Lower lobe of right lung (tissue), 2 donors: ENCODE measurements at regions not wholly inside any gene's neighbourhood (a gene's known extent, or its start where the extent isn't known, plus 50 kb on each side); places are given as distances from the start of the nearest gene placed in this dataset.
A peak's percentile ranks its signal among the peaks of the same experiment; 100 is the strongest.

Experiments
- ATAC-seq, 2 donors: fragments of 200-7000 bp; cut with Tn5 transposase; one replicate each; pipeline ENCODE4 v1.9.1; 2020 to 2022; ENCODE audit warnings: mild to moderate bottlenecking in 2 of 2, moderate library complexity in 2 of 2
- DNase-seq: peaks from one replicate; pipeline ENCODE4 v3.0.0-alpha.2; 2020
- H3K27ac ChIP-seq: fragments of 200-600 bp; one replicate; pipeline ENCODE4 v1.8.0; 2022
- H3K27me3 ChIP-seq: fragments of 200-600 bp; one replicate; pipeline ENCODE4 v1.8.0; 2022; ENCODE audit warnings: low read depth
- H3K36me3 ChIP-seq: fragments of 200-600 bp; one replicate; pipeline ENCODE4 v1.8.0; 2022; ENCODE audit warnings: mild to moderate bottlenecking
- H3K4me1 ChIP-seq: fragments of 200-600 bp; one replicate; pipeline ENCODE4 v1.8.0; 2022
- H3K4me3 ChIP-seq: fragments of 200-600 bp; one replicate; pipeline ENCODE4 v1.8.0; 2022; ENCODE audit warnings: mild to moderate bottlenecking
- H3K9me3 ChIP-seq: fragments of 200-600 bp; one replicate; pipeline ENCODE4 v1.8.0; 2022
- CTCF ChIP-seq: fragments of 200-600 bp; IDR thresholded peaks from one replicate; pipeline ENCODE4 v1.8.0; 2022; ENCODE audit warnings: antibody characterized with exemption, mild to moderate bottlenecking
- intact Hi-C: fragments of 100-400 bp; cut with DNase I; formaldehyde crosslinking; loops from one replicate; pipeline ENCODE4 v1.11.0; 2022
- donor health status: DM: no; HTN: yes; CAD: no; lungs with severe emphysema.

GRCh38 chr1:30532621-30533020, 190.8 kb downstream of the MATN1 start:
- H3K27me3 ChIP-seq: no peaks in the 10 kb centered on the region
- H3K9me3 ChIP-seq: no peaks in the 10 kb centered on the region
- ATAC-seq (no peak), DNase-seq (no peak)
- no peak overlapping the region for H3K4me3 ChIP-seq
- no peak for TF ChIP-seq CTCF
- no peak overlapping the region for H3K27ac ChIP-seq
- H3K36me3 ChIP-seq: no peaks in the 10 kb centered on the region
- intact Hi-C loops: no loop called here
- no peaks in the 10 kb centered on the region for H3K4me1 ChIP-seq

DNA sequence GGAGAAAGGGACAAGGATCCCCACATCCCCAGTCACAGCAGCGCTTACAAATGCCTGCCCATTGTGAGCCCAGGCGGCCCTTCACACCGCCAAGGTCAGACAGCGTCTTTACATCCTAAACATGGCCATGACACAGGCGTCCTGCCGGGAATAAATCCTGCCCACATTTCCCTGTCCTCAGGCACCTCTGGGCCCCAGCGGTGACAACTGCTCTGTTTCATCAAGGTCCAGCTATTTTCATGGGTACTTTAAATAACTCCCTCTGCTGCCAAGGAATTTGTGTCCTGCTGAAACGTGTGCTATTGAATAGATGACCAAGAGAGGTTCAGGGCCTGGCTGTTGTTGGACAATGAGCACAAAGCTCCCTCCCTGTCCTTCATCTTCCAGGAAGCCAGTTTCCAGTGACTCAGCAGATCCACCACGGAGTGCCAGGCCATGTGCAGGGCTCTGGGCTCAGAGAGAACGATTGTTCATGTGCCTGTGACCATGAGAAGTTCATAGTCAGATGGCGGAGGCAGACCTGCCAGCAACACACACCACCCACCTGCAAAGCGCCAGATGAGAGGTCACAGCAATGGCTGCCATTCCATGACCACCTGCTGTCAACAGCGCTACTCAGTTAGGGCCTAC, 195.8 kb downstream of the MATN1 start:
- no peak for DNase-seq
- TF ChIP-seq CTCF: no peak

GRCh38 chr1:30526652-30527345, 196.6 kb downstream of the MATN1 start:
- peaks cover 14% of the 10 kb centered on the region for H3K4me1 ChIP-seq
- intact Hi-C loops: no loop called here
- no peaks in the 10 kb centered on the region for H3K9me3 ChIP-seq
- no peak overlapping the region for H3K4me3 ChIP-seq
- H3K27me3 ChIP-seq: peaks cover 9% of the 10 kb centered on the region
- H3K36me3 ChIP-seq: no peaks in the 10 kb centered on the region
- ATAC-seq (no peak), DNase-seq (no peak)
- no peak overlapping the region for H3K27ac ChIP-seq
- TF ChIP-seq CTCF: no peak

More for the DNA sequence above, 195.8 kb downstream of the MATN1 start:
- H3K4me3 ChIP-seq: no peak overlapping the region
- no peak overlapping the region for H3K27ac ChIP-seq
- ATAC-seq: no peak
- peaks cover 9% of the 10 kb centered on the region for H3K27me3 ChIP-seq
- H3K36me3 ChIP-seq: no peaks in the 10 kb centered on the region
- no peaks in the 10 kb centered on the region for H3K9me3 ChIP-seq
- intact Hi-C loops: no loop called here
- H3K4me1 ChIP-seq: peaks cover 14% of the 10 kb centered on the region

- Histone ChIP-seq H3K4me1 (peaks cover 14% of the 10 kb centered on the region), H3K9me3 (no peaks in the 10 kb centered on the region), H3K4me3 (no peak overlapping the region), H3K27ac (no peak overlapping the region), H3K36me3 (no peaks in the 10 kb centered on the region), H3K27me3 (peaks cover 9% of the 10 kb centered on the region)
- intact Hi-C loops: no loop called here
- DNase-seq: no peak
- TF ChIP-seq CTCF: no peak
- peak; percentile 24 to 35 for ATAC-seq
Observed at GRCh38 chr1:30525971-30526651, 197.3 kb downstream of the MATN1 start.

DNA sequence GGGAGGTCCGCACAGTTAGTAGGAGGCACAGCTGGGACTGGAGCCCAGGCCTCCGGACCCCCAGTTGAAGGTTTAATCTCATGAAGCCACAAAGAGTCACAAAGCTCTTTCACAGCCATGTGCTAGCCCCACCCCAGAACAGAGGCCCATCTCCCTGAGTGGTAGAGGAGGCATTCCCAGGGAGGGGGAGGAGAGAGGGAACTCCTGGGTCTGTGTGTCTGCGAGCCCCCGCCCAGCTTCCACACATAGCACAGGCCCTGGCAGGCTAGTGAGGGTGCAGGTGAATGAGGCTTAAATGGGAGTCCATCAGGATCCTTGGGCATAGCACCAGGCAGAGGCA, 197.8 kb downstream of the MATN1 start:
- no peak for DNase-seq
- intact Hi-C loops: no loop called here
- H3K36me3 ChIP-seq: no peaks in the 10 kb centered on the region
- H3K27me3 ChIP-seq: peaks cover 9% of the 10 kb centered on the region
- no peak overlapping the region for H3K4me3 ChIP-seq
- no peak overlapping the region for H3K27ac ChIP-seq
- no peak for ATAC-seq
- TF ChIP-seq CTCF: no peak
- H3K9me3 ChIP-seq: no peaks in the 10 kb centered on the region
- H3K4me1 ChIP-seq: peaks cover 14% of the 10 kb centered on the region
